Iris pigment epithelial cell (primary cell): ENCODE measurements at regions not wholly inside any gene's neighbourhood (a gene's known extent, or its start where the extent isn't known, plus 50 kb on each side); places are given as distances from the start of the nearest gene placed in this dataset.
"Not testable (repeated sequence)": the region's sequence is repeated elsewhere in the genome, so short reads cannot be mapped to it uniquely, and the experiment has no call there.

Experiments
- DNase-seq: peaks from one replicate; pipeline ENCODE4 v3.0.0-alpha.2; 2011; ENCODE audit warnings: low read depth

GRCh38 chr21:25531538-25532250, 75.6 kb downstream of the MRPL39 start:
- not testable (repeated sequence) for DNase-seq

GRCh38 chr21:25528515-25528914, 78.8 kb downstream of the MRPL39 start:
- no peak for DNase-seq

- DNase-seq: peak; percentile 18
These were observed 88.8 kb downstream of the MRPL39 start for GRCh38 chr21:25518491-25518911.

DNA sequence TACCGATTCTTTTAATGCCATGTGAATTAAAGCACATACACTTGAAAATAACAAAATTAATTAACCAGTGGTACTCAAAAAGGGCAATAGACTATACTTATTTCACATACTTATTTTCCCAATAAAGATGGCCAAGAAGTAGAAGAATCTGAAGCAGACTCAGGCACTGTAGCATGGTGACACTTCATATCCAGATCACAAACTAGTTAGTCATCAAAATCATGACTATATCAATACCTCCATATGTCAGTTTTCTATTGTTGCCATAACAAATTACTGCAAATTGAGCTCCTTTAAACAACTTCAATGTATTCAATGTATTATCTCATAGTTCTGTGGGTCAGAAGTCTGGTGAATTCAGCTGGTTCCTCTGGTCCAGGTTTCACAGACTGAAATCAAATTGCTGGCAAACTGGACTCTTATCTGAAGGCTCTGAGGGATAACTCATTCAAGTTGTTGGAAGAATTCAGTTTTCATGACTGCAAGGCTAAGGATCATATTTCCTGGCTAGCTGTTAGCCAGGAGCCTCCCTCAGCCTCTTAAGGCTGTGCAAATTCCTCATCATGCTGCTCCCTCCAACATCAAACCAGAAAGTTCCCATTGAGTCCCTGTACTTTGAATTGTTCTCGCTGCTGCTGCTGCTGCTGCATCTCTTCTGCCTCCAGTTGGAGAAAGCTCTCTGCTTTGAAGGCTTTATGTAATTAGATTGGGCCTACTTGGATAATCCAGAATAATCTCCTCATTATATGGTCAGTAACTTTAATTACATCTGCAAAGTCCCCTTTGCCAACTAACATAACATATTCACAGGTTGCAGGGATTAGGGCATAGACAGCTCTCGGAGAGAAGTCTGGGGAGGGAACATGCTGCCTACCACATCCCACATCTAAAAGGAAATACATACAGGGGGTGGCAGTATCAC, 91.5 kb downstream of the MRPL39 start:
- DNase-seq: peak; percentile 61

DNA sequence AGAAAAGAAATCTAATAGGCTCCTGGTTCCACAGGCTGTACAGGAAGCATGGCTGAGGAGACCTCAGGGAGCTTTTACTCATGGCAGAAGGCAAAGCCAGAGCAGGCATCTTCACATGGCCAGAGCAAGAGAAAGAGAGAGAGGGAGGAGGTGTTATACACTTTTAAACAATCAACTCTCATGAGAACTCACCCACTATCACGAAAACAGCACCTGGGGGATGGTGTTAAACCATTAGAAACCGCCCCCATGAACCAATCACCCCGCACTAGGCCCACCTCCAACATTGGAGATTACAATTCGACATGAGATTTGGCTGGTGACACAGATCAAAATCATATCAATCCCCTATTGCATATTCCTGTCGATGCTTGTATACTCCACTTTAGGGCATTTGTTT, 93.5 kb downstream of the MRPL39 start:
- no peak for DNase-seq

- no peak for DNase-seq
These were observed 94.9 kb downstream of the MRPL39 start for GRCh38 chr21:25512095-25513081.

DNA sequence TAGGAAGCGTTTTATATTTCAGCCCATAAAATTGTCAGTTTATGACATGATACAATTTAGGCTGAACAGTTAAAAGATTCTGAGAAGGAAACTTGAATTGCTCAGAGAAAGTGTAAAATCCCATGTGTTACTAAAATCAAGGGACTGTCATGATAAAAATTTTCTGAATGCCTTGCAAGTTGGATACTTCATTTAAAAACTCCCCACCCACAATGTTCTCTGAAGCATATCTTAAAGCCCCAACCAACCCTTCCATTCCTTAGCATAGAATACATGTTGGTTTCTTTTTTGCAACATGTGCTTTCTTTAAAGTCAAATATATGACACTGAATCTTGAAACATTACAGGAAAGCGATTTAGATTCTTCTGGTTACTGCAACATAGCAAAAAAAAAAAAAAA, 97.4 kb downstream of the MRPL39 start:
- no peak for DNase-seq

GRCh38 chr21:25508364-25508763, 98.9 kb downstream of the MRPL39 start:
- no peak for DNase-seq

DNA sequence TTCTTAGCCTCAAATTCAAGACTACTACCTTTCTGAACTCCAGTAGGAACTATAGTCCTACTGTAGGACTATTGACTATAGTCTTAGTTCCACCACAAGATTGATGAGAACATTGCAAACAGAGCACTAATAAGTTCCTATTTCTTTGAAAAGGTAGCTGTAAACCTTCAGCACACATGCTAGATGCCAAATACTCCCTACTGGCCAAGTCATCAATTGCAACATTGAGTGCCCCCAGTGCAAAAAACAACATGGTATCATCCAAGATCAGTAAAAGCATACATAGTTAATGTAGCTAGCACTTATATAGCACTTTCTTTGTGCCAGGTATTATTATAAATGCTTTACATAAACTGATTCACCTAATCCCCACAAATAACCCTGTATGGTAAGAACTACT, 99.8 kb downstream of the MRPL39 start:
- DNase-seq: peak; percentile 45

- peak; percentile 78 for DNase-seq
These were observed 100.4 kb downstream of the MRPL39 start for GRCh38 chr21:25506887-25507286.

DNA sequence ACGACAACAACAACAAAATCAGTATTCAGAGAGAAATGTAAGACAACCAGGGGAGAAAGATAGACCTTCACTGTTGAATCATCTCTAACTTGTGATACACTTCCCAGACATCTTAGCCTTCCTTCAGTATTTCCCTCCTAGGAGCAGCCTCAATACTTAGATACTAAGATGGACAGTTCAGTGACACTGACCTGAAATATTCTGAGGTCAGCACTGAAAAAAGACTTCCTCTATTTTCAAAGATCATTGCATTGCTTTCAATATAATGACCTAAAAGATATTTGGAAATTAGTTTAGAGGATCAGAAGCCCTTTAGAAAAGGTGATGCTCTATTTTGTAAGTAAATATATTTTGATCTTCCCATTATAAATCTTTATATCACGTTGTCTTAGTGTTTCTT, 101.0 kb downstream of the MRPL39 start:
- DNase-seq: no peak

- no peak for DNase-seq
These were observed 103.3 kb downstream of the MRPL39 start for GRCh38 chr21:25503981-25504380.

DNA sequence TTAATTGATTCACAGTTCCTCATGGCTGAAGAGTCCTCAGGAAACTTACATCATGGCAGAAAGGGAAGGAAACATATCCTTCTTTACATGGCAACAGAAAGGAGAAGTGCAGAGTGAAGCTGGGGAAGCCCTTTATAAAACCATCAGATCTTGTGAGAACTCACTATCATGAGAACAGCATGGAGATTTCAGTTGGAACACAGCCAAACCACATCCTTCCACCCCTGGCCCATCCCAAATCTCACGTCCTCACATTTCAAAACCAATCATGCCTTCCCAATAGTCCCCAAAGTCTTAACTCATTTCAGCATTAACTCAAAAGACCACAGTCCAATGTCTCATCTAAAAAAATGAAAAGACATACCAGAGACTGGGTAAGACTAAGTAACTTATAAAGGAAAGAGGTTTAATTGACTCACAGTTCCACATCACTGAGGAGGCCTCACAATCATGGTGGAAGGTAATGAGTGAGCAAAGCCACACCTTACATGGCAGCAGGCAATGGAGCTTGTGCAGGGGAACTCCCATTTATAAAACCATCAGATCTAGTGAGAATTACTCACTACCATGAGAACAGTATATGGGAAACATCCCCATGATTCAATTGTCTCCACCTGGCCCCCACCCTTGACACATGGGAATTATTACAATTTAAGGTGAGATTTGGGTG, 105.2 kb downstream of the MRPL39 start:
- DNase-seq: no peak

- DNase-seq: no peak
These were observed 105.8 kb downstream of the MRPL39 start for GRCh38 chr21:25501462-25501861.

- DNase-seq: no peak
These were observed 106.7 kb downstream of the MRPL39 start for GRCh38 chr21:25500598-25500997.

- DNase-seq: no peak
These were observed 110.3 kb downstream of the MRPL39 start for GRCh38 chr21:25496825-25497482.

DNA sequence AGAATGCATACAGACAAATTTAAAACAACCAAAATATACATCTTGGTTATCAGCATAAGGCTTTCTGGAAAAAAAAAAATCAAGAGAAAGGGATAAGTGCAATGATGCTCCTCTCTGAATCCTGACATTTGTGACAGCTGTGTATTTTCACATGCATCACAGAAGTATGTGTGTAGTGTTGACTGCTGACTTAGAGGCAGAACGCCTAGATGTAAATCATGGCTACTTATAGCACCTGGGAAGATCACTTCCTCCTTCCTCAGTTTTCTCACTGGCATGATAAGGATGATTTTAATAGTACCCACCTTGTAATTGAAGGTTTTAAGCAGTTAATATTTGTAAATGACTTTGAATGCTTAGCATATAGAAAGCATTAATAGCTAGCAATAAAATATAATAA, 112.5 kb downstream of the MRPL39 start:
- DNase-seq: no peak

- DNase-seq: no peak
These were observed 113.6 kb downstream of the MRPL39 start for GRCh38 chr21:25493722-25494121.

DNA sequence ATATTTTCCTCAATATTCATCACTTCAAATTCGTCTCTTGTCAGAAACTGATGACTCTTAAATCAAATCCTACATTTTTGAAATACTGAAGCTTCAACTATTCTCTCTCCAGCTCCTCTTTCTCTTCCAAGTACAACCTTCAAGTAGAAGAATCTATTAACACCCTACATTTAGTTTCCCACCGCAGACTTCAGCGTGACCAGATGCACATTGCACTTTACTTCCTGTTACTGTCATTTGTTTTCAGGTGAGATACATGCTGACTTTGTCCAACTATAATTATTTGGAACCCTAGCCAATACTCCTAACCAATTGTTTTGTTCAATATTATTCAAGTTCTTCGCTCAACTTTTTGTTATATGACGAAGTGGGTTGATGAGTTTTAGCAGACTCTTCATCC, 116.0 kb downstream of the MRPL39 start:
- DNase-seq: no peak

DNA sequence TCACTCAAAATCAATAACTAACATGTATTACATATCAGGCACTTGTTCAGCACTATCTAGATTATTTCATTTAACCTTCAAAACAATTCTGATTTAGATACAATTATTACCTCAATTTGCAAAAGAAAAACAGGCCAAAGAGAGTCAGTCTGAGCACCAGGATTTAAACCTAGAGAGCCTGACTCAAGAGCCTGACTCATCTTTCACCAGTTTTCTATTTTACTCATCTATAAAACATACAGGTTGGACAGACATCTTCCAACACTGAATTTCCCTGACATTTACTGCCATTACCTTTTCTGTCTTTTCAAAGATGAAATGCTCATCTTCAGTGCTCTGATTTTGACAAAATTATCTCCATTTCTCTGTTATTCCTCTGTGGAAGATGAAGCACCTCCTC, 116.5 kb downstream of the MRPL39 start:
- DNase-seq: no peak

DNA sequence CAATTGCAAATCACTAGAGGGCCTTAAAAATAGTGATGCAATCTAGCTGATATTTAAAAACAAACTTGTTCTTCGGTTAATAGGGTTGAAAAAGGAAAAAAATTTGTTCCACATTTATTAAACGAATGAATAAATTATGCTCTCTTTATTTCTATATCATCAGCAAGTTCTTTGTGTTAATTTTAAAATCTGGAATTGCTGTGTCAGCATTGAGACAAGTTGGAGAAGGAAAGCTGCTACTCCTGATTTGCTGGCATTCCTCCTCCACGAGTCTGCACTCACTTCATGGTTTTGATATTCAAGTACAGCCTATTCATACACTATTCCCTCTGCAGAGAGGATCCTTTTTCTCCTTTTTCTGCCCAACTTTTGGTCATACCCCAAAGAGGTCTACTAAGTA, 117.6 kb downstream of the MRPL39 start:
- no peak for DNase-seq
